ENCODE measurements at regions not wholly inside any gene's neighbourhood (a gene's known extent, or its start where the extent isn't known, plus 50 kb on each side); places are given as distances from the start of the nearest gene placed in this dataset.

DNA sequence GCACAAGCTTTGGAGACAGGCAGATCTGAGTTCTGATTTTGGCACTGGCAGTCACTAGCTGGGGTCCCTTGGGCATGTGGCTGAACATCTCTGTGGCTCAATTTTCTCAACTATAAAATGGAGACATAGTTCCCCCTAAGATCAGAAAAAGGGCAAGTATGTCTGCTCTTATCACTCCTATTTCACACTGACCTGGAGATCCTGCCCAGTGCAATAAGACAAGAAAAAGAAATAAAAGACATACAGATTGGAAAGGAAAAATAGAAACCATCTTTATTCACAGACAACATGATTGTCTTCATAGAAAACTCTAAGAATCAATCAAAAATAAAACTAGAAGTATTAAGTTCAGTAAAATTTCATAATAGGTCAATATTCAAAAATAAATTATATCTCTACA, 56.0 kb upstream of the LHX1 start:
- TF ChIP-seq, protein P1, sequence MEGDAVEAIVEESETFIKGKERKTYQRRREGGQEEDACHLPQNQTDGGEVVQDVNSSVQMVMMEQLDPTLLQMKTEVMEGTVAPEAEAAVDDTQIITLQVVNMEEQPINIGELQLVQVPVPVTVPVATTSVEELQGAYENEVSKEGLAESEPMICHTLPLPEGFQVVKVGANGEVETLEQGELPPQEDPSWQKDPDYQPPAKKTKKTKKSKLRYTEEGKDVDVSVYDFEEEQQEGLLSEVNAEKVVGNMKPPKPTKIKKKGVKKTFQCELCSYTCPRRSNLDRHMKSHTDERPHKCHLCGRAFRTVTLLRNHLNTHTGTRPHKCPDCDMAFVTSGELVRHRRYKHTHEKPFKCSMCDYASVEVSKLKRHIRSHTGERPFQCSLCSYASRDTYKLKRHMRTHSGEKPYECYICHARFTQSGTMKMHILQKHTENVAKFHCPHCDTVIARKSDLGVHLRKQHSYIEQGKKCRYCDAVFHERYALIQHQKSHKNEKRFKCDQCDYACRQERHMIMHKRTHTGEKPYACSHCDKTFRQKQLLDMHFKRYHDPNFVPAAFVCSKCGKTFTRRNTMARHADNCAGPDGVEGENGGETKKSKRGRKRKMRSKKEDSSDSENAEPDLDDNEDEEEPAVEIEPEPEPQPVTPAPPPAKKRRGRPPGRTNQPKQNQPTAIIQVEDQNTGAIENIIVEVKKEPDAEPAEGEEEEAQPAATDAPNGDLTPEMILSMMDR (IDR thresholded peaks at IDR 0.05; ENCODE audit: poor library complexity), result no peak
- TF ChIP-seq EZH2phosphoT487 (IDR thresholded peaks at IDR 0.05; ENCODE audit: low read depth, severe bottlenecking, unreplicated experiment), result no peak

Data from hepatocyte (in vitro differentiated cells).